Hippocampal formation (tissue), 2 donors: ENCODE measurements at regions not wholly inside any gene's neighbourhood (a gene's known extent, or its start where the extent isn't known, plus 50 kb on each side); places are given as distances from the start of the nearest gene placed in this dataset.

Source experiments
- DNase-seq, 2 donors: peaks; one replicate each; lab custom pipeline; 2025; lab: John Stamatoyannopoulos, UW

DNA sequence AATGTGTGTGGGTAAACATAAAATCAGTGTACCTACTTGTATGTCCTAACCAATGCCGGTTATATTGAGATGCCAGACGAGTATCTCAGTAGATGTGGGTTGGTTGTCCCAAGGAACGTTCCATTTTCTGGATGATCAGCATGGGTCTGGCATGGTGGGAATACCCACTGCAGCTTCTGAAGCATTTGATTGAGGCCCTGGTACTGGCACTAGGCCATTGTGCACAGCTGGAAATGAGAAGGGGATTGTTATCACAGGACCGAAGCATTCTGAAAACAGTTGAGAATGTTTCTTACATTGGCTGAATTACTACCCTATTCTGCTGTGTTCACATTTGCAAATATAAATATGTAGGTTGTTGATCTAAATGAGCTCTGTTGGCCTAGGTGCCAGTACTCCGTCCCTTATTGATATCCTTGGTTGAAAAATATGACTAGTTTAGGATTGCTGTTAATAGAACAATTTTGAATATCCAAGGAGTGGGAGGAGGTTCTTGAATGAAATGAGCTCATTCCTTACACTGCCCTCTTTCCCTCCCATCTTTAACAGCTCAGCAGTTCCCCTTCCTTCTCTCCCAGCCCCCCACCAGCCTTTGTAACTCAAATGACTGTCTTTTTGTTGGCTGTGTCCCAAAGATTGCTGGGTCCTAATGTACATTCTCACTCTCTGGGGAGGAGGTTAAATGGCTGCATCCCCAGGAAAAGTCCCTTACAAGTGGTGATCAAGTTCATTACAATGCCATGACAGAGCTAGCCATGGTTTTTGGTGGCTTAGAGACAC, 293.3 kb upstream of the TPM1 start:
- peak; percentile 54 to 65 for DNase-seq

DNA sequence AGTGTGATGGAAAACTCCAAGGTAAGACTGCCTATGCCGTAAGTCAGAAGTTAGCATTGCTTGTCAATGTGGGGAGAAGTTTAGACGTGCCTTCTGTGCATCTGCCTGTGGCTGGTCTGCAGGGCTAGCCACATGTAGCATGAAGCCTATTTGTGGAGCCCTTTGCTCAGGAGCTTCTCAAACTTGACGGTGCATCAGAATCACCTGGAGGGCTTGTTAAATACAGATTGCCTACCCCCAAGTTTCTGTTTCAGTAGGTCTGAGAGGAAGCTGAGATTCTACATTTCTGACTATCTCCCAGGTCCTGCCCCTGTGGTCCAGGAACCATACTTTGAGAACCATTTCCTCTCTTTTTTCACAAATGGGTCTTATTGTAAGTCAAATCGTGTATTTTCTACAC, 292.1 kb upstream of the TPM1 start:
- no peak for DNase-seq

DNA sequence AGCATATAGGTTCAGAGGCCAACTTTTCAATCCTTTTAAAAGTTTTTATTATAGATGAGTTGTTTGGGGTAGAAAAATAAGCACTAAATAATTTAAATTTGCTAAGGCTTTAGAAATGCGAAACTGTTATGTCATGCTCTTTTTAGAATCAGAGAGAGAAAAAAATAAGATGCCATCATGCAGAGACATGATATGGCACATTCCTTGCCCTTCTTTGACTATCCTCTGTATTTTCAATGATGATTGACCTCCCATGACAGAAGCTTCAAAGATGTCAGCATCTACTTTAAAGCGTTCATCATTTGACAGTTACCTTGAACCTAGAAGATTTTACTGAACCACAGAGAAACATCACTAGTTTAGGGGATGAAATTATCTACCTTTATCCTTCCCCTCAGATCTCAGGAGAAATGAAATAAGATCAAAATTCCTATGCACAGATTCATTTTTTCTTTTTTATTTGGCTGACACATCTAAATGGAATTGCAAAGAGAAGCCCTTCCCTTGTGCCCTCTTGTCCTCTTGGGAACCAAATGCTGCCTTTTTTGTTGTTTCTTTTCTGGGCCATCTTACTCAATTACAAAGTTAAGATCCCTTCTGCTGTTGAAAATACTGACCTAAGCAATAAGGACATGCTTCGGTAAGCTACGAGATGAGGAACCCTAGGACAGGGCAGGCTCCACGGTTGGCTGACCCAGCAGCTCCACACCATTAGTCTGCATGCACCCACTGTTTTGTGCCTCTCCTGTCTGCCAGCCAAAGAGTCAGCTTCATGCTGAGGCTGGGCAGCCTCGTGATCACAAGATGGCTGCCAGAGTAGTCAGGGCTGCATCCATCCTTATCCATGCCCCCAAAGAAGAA, 289.7 kb upstream of the TPM1 start:
- DNase-seq = no peak

DNA sequence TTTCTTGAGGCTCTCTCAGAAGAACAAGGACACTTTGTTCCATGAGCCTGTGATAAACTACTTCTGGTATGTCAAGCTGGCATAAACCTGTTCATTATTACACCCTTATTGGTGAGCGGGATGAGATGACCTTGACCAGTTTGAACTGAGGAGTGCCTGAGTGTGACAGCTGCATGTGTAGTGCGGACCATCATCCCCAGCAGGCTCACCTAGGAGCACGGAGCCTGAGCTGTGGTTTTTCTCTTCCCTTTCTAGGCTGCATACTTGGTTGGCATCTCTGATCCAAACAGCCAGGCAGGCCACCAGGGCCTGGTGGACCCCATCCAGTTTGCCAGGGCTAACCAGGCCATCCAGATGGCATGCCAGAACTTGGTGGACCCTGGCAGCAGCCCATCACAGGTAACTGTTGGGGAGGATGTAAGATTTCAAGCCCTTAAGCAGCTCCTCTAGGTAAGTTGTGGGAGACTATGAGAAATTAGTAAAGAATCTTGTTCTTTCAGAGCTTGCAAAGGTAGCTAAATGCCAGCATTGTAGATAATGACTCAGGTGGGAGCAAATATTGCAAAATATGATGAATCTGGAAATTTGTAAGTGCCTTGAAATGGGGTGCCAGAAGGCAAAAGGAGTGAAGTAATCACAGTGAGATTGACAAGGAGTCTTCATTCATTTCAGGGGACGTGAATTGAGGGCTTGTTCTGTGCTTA, 288.9 kb upstream of the TPM1 start:
- no peak for DNase-seq

DNA sequence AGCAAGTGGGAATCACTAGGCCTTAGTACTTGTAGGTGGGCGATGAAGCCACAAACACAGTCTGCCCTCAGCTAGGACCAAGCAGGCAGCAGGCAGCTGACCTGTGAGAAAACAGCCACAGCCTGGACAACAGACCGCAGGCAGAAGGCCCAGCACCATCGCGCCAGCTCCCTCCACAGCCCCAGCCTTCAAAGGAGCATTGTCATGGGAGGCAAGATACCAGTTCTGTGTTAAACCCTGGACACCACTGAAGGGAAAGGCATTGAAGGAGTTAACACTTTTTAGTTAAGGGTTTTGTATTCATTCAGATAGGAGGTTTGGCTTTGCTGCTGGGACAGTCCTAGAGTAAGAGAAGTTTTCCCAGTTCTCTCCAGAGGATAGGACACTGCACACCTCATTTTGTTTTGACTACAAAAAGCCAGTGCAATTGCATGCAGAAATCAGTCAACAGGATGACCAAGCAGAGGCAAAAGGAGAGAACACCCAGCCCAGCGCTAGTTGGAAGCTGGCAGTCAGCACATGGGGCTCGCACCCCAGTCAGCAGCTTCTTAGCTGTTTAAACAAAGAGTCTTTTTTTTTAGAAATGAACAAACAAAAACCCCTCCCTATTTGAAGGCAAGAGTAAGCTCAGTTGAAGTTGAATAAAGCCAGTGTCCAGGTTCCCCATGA, 286.1 kb upstream of the TPM1 start:
- peak in 1 of 2 donors; percentile 46 for DNase-seq

DNA sequence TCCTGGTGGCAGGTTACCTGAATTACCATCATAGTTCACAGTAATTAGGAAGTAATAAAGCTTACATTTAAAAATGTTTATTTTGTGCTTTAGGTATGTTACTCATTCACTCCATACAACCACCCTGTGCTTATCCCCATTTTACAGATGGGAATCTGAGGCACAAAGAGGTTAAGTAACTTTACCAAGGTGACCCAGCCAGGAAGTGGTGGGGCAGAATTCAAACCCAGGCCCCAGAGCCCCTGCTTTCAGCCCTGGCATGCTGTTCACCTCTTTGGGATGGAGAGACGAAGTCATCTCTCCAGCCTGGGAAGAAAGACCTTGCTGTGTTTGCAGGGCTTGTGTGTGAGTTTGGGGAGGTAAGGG, 285.6 kb upstream of the TPM1 start:
- no peak for DNase-seq

DNA sequence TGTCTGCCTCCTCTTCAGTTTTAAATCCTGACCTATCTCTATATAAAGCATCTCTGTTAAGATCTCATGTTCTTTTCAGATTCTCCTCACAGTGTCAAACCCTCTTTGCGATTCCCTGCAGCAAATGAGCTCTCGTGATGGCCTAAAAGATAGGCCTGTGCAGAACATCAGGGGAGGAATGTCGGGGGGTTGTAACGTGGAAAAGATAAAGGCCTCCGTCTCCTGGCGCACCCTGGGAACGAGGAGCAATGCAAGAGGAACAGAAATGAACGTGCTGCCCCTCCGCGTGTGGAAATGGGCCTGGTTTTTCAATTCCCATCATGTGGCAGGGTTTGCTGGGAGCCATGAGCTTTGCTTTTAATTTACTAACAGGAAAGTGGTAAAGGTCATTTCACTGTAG, 285.0 kb upstream of the TPM1 start:
- DNase-seq = peak in 1 of 2 donors; percentile 16

DNA sequence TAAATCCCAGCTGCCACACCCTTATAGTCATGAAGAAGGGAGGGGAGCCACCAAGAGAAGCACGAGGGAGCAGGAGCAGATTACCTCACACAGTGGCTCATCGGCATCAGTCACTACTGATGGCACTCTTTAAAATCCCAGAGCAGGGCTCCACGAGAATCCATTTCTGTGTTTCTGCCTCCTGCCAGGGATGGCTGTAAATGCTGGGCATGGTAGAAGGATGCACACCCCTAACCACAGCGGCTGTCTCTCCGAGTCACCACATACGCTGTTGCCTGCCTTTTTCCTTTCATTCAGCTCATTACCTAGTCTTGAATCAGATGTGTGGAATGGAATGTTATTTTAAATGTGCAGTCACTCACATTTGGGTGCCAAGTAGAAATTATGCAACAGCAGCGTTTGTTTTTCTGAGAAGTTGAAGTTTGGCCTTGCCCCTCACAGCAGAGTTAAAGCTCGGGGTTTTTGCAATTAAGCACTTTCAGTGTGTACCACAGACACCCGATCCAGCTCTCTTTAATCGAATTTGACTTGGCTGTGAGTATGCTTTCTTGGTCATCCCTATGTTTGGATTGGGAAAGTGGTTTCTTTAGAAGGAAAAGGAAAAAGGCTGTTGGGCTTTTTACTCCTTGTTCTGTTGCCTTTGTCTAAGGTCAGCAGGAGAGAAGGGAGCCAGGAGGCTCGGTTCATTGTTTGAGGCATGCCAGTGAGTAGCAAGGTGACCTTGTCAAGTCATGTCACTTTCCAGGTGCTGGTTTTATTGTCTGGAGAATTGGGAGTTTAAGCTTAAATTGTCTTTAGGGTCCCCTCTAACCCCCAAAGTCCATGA, 284.2 kb upstream of the TPM1 start:
- peak in 1 of 2 donors; percentile 44 for DNase-seq

DNA sequence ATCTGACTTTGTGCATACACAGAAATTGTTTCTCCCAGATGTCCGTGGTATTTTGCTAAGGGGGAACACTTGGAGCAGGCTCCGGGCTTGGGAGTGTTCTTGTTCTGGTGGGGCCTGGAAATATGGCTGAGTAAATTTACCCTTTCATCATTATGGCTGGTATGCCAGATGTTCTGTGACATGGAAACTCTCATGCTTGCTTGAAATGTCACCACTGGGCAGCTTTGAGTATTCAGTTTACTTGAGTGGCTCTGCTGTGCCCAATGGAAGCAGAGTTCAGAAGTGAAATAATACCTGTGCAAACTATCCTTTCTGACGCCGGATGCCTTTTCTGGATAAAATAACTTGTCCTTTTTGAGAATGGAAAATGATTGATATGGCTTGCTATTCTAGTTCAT, 283.6 kb upstream of the TPM1 start:
- no peak for DNase-seq

DNA sequence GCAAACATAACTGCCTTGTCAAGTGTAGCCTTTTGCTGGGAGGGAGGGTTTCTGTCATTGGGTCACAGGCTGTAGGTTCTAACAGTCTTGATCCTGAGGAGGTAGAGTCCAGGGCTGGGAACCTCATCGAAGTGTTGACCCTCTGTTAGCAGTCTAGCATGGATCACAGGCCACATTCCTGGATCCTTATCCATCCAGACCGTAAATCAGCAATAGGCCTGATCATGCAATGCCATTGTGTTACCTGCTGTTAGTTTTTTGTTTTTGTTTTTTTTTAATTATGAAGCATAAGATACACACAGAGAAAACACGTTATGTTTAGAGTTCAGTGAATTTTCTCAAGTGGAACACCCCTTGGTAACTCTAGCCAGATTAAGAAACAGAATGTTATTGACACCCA, 282.0 kb upstream of the TPM1 start:
- DNase-seq = no peak

DNA sequence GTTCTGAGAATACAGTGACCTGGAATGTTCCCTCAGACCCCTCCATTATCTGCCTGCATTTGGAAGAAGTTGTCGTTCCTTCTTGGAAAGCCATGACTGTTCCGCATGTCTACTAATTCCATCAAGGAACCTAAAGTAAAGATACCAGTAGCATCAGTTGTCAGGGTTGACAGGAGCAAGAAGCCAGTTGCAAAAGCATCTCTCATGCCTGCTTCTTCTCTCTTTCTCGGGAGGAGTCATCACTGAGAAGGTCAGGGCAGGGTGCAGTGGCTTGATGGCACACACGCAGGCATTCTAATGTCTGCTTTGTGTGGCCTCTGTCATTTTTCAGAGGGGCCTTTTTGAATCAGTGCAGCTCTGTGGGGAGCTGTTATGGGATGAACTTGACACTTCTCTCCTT, 276.6 kb upstream of the TPM1 start:
- DNase-seq = no peak

DNA sequence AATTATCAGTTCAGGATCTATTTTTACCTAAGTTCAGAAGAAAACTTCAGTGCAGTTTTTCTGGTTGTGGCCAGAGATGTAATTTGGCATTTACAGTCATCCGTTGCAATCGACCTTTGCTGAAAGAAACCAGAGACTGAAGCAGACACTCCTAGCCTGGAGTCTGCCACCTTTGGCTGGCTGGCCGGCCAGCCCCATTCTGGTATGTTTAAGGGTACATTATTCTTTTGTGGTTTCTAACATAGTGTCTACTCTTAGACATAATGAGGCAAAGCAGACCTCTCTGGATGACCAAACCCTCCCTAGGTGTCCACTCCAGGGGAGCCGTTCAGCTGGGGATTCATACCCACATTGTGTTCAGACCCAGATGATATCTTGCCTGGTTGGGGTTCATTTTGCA, 275.9 kb upstream of the TPM1 start:
- DNase-seq = no peak

DNA sequence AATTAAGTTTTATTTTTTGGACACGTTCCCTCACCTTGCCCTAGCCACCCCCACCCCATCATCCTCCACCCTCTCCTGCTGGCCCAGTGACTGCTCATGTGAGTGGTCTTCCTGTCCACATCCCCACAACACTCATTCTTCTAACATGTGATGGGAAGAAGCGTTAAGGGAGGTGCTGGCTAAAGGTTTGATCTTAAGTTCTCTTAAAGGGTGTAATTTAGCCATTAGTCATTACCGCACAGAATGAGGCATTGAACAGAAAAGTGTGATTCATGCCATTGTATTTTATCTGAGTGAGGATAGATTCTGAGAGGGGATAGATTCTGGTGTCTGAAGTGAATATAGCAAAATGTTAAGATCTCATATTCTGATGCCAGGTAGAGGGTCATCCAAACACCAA, 272.9 kb upstream of the TPM1 start:
- no peak for DNase-seq

DNA sequence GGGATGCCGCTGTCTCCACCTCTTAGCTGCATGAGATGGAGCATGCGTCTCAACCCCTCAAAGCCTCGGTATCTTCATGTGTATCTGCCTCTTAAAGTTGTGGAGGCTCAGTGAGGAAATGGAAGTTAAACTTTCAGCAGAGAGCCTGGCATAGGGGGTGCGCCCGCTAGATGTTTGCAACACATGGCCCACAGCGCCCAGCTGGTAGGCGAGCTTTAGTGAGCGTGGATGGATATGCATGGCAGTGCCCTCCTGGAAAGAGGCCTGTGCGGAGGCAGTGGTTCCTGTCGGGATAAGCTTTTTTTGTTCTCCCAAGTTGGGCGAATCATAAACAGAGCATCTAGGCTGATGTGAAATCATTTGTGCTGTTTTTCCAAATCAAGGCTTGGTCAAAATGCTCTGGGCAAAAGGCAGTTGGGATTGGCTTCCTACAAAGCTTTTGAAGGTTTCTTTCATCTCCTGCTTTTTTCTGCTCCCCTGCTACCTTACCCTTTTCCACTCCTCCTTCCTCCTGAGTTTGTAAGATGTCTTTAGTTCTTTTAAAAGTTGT, 272.4 kb upstream of the TPM1 start:
- DNase-seq = no peak

DNA sequence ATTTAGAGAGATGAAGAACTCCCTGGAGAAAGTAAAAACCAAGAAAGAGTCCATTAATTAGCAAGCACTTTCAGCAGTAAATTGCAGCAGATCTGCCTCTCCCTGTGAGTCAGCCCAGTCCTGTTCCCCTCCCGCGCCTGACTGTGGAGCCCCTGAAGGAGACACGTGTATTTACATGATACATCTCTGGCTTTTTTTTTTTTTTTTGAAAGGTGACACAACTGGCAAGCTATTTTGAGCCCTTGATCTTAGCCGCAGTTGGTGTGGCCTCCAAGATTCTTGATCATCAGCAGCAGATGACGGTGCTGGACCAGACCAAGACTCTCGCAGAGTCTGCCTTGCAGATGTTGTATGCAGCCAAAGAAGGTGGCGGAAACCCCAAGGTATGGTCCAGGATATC, 271.8 kb upstream of the TPM1 start:
- no peak for DNase-seq

DNA sequence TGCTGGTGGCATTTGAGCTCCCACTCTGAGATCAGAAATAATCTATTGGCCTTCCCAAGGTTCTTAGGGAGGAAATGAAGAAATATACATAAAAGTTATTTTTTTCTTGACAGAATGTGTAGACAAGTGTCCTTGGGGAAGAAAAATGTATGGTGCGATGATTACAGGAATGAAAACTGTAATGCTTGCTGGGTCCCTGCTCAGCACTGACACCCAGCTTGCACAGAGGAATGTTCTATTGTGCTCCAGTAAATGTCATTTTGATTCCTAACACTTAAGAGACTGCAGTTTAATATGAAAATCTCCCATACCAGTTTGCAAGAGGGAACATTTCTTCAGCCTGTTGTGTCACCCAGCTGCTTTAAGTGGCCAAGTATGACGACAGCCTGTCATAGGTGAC, 271.3 kb upstream of the TPM1 start:
- DNase-seq = no peak

DNA sequence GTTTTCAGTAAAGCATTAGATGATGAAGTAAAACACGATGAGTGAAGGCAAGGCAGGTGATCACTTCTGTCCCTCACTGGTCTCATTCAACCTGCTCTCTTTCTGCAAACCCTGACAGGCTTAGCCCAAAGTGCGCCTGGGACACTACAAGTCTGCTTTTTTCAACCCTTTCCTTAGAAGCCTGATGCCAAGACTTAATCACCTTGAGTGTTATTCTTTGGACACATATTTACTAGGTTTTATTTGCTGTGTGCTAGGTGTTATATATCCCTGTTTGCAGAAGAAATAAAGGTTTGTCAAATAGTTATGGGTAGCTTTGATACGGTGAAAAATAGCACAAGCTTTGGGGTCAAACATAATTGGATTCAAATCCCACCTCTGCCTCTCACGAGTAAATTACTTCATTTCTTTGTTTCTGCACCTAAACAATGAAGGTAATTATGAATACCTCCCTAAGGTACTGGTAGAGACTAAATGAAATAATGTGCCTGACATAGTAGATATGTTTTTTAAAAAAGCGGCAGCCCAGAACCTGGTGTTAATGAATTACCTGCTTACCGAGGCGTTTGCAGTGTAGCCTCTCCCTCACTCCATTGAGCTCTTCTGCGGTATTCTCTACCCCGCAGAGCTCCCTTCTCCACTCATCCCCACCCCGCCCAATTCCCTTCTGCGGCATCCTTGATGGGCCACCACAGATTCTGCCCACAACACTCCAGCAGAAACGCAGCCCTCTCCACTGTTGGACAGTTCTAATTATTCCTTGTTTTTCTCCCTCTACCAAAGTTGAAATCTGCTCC, 269.0 kb upstream of the TPM1 start:
- DNase-seq = no peak

DNA sequence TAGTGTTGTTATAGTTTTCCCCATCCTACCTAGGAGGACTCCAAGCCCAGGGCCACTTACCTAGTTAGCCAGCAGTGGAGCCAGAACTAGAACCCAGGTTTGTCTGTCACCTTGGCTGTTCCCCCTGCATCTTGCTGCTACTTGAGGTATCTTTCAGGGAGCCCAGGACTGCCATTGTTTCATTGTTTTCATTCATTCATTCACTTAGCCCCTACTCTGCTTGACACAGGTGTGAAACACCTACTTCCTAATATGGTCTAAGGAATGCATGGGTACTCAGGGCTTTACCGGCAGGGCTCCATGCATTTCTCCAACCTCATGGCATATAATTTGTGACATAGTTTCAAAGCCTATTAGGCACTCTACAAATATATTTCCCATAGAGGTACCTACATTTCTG, 266.6 kb upstream of the TPM1 start:
- DNase-seq = no peak

DNA sequence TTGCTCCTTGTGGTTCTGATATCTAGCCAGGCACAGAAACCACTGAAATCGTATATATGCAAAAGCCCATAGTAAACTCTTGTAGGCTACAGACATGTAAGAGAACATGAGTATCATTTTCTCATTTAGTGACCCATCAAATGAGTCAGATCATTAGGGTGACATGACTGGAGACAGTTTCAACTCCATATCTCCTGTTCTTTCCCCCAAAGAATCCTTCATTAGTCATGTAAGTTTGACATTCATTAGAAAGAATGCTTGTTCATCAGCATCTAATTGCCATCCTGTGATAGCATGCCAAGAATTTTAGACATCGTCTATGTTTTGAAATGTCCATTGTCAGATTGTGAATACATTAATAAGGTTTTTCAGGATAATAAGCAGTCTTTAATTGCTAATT, 264.9 kb upstream of the TPM1 start:
- no peak for DNase-seq
